GM23338 (cell line): ENCODE measurements at regions not wholly inside any gene's neighbourhood (a gene's known extent, or its start where the extent isn't known, plus 50 kb on each side); places are given as distances from the start of the nearest gene placed in this dataset.

ENCODE experiments used
- ATAC-seq: fragments of 200-7000 bp; cut with Tn5 transposase; 3 replicates; pipeline ENCODE4 v1.9.1; 2020
- DNase-seq: peaks from one replicate; pipeline ENCODE4 v3.0.0-alpha.2; 2015; ENCODE audit warnings: low spot score
- H2AFZ ChIP-seq: fragments of 200-600 bp; sonication (generic); 2 replicates; pipeline ENCODE4 v1.8.0; 2016; ENCODE audit warnings: antibody characterized with exemption, mild to moderate bottlenecking, moderate library complexity
- H3F3A ChIP-seq: fragments of 200-600 bp; sonication (generic); replicated peaks from 2 replicates; pipeline ENCODE4 v1.8.0; 2017; ENCODE audit warnings: antibody characterized with exemption, mixed run types, low read depth
- H3K27ac ChIP-seq: fragments of 200-600 bp; sonication (generic); 2 replicates; pipeline ENCODE4 v1.6.1; 2016; ENCODE audit warnings: low read depth
- H3K27me3 ChIP-seq: fragments of 200-600 bp; sonication (generic); 2 replicates; pipeline ENCODE4 v1.8.0; 2016; ENCODE audit warnings: mild to moderate bottlenecking, mixed run types, moderate library complexity; ENCODE audit not compliant: insufficient read depth
- H3K36me3 ChIP-seq: fragments of 200-600 bp; sonication (generic); 2 replicates; pipeline ENCODE4 v1.8.0; 2016; ENCODE audit warnings: mild to moderate bottlenecking; ENCODE audit not compliant: insufficient read depth
- H3K4me1 ChIP-seq: fragments of 200-600 bp; sonication (generic); 2 replicates; pipeline ENCODE4 v1.8.0; 2016; ENCODE audit warnings: mild to moderate bottlenecking, moderate library complexity; ENCODE audit not compliant: insufficient read depth
- H3K4me2 ChIP-seq: fragments of 200-600 bp; sonication (generic); 2 replicates; pipeline ENCODE4 v1.7.1; 2017; ENCODE audit warnings: mixed run types
- H3K4me3 ChIP-seq: fragments of 200-600 bp; sonication (generic); 2 replicates; pipeline ENCODE4 v1.6.1; 2016; ENCODE audit warnings: mixed run types
- H3K79me2 ChIP-seq: fragments of 200-600 bp; sonication (generic); replicated peaks from 2 replicates; pipeline ENCODE4 v1.8.0; 2017; ENCODE audit warnings: mild to moderate bottlenecking; ENCODE audit not compliant: insufficient read depth
- H3K9me2 ChIP-seq: fragments of 200-600 bp; sonication (generic); 2 replicates; pipeline ENCODE4 v1.8.0; 2017; ENCODE audit not compliant: insufficient read depth
- H4K20me1 ChIP-seq: fragments of 200-600 bp; sonication (generic); replicated peaks from 2 replicates; pipeline ENCODE4 v1.8.0; 2017; ENCODE audit warnings: mild to moderate bottlenecking; ENCODE audit not compliant: insufficient read depth
- H3K27ac Mint-ChIP-seq: 2 replicates; pipeline ENCODE4 v1.8.0; 2020; ENCODE audit warnings: inconsistent platforms, mild to moderate bottlenecking, moderate library complexity, mixed read lengths
- H3K27me3 Mint-ChIP-seq: 3 replicates; pipeline ENCODE4 v1.8.0; 2022; ENCODE audit warnings: low read depth, mild to moderate bottlenecking, moderate library complexity, mixed read lengths, inconsistent platforms; ENCODE audit not compliant: insufficient read depth, poor library complexity
- H3K36me3 Mint-ChIP-seq: 3 replicates; pipeline ENCODE4 v1.8.0; 2021; ENCODE audit warnings: low read depth, mild to moderate bottlenecking, inconsistent platforms, moderate library complexity, mixed read lengths
- H3K4me1 Mint-ChIP-seq: 3 replicates; pipeline ENCODE4 v1.8.0; 2020; ENCODE audit warnings: mild to moderate bottlenecking, inconsistent platforms, mixed read lengths
- H3K4me3 Mint-ChIP-seq: 3 replicates; pipeline ENCODE4 v1.8.0; 2021; ENCODE audit warnings: moderate library complexity, mild to moderate bottlenecking, inconsistent platforms, mixed read lengths
- H3K9me3 Mint-ChIP-seq: 3 replicates; pipeline ENCODE4 v1.8.0; 2020; ENCODE audit warnings: moderate library complexity, mild to moderate bottlenecking, inconsistent platforms, mixed read lengths
- CREB1 ChIP-seq: fragments of 250-450 bp; sonication (Bioruptor Pico); IDR thresholded peaks from 2 replicates; pipeline ENCODE4 v1.5.0; 2020; ENCODE audit warnings: low read depth, mild to moderate bottlenecking, moderate library complexity
- EZH2 ChIP-seq: fragments of 200-600 bp; sonication (generic); IDR thresholded peaks from one replicate; pipeline ENCODE4 v1.8.0; 2017; ENCODE audit warnings: antibody characterized with exemption, mild to moderate bottlenecking, low read depth; ENCODE audit not compliant: unreplicated experiment
- EZH2phosphoT487 ChIP-seq: fragments of 200-600 bp; sonication (generic); IDR thresholded peaks from one replicate; pipeline ENCODE4 v1.8.1; 2018; ENCODE audit warnings: antibody characterized with exemption; ENCODE audit not compliant: unreplicated experiment
- JUNB ChIP-seq: IDR thresholded peaks from one replicate; pipeline ENCODE4 v1.6.1; 2016; ENCODE audit warnings: antibody characterized with exemption; ENCODE audit not compliant: unreplicated experiment
- NANOG ChIP-seq: IDR thresholded peaks from 2 replicates; pipeline ENCODE4 v1.6.1; 2016; ENCODE audit warnings: antibody characterized with exemption, borderline replicate concordance
- POLR2AphosphoS5 ChIP-seq: IDR thresholded peaks from 2 replicates; pipeline ENCODE4 v1.6.1; 2016; ENCODE audit warnings: antibody characterized with exemption, low read depth
- STAT1 ChIP-seq: IDR thresholded peaks from one replicate; pipeline ENCODE4 v1.6.1; 2016; ENCODE audit warnings: antibody characterized with exemption; ENCODE audit not compliant: unreplicated experiment
- ZNF114 ChIP-seq: fragments of 250-450 bp; sonication (Bioruptor Pico); IDR thresholded peaks from 2 replicates; pipeline ENCODE4 v1.5.0; 2020; ENCODE audit warnings: mild to moderate bottlenecking, moderate library complexity
- ZNF331 ChIP-seq: fragments of 250-450 bp; sonication (Bioruptor Pico); IDR thresholded peaks from 2 replicates; pipeline ENCODE4 v1.5.0; 2020; ENCODE audit warnings: low read depth, mild to moderate bottlenecking, moderate library complexity
- TF ChIP-seq, protein P1 (sequence below): IDR thresholded peaks from 2 replicates; pipeline ENCODE4 v1.6.1; 2016; ENCODE audit warnings: antibody characterized with exemption
- TF ChIP-seq, protein P2 (sequence below): IDR thresholded peaks from one replicate; pipeline ENCODE4 v1.6.1; 2018; ENCODE audit warnings: antibody characterized with exemption; ENCODE audit not compliant: unreplicated experiment
- TF ChIP-seq, protein P3 (sequence below), 2 experiments: fragments of 200-600 bp in 1 of 2; sonication (generic) in 1 of 2; conservative IDR thresholded peaks; 2 replicates each; pipeline versions ENCODE4 v1.5.1 to v1.6.1; 2016 to 2017; ENCODE audit warnings: antibody characterized with exemption in 2 of 2, low read depth in 2 of 2, mild to moderate bottlenecking in 2 of 2, moderate library complexity in 1 of 2
- TF ChIP-seq, protein P4 (sequence below): fragments of 250-450 bp; sonication (Bioruptor Pico); IDR thresholded peaks from 2 replicates; pipeline ENCODE4 v1.5.0; 2020; ENCODE audit warnings: mild to moderate bottlenecking, moderate library complexity

DNA sequence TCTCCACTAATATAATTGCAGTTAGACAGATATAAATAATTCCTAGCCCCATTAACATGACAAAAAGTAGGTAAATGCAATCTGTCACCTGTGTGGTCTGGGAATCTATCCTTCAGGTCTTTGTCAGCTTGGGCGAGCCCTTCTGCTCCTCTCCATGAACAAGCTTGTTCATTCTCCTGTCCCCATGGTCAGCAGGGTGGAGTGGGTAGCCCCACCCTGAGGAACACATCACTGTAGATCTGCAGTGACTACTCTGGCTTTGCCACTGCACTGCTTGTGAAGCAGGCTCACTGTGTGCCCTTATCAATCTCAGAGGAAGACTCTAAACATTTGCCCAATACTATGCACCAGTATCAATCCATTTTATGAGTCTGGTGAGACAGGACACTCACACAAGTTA, 279.0 kb downstream of the MATN1 start:
- Mint-ChIP-seq H3K36me3 (peaks cover 2% of the 10 kb centered on the region; the same call in 2 of the 3 replicates), H3K27ac (no peak overlapping the region), H3K27me3 (no peaks in the 10 kb centered on the region), H3K4me1 (no peaks in the 10 kb centered on the region), H3K9me3 (peaks cover 9% of the 10 kb centered on the region; the same call in 2 of the 3 replicates), H3K4me3 (no peak overlapping the region)
- H3K4me3 ChIP-seq: no peak overlapping the region
- H4K20me1 ChIP-seq: no peaks in the 10 kb centered on the region
- H3F3A ChIP-seq: no peaks in the 10 kb centered on the region
- TF ChIP-seq ZNF114 (CRISPR knock-in tag): no peak
- no peak for TF ChIP-seq JUNB
- TF ChIP-seq STAT1: no peak
- TF ChIP-seq EZH2phosphoT487: no peak
- TF ChIP-seq EZH2: no peak
- TF ChIP-seq ZNF331 (CRISPR knock-in tag): no peak
- TF ChIP-seq CREB1: no peak
- TF ChIP-seq, protein P1, sequence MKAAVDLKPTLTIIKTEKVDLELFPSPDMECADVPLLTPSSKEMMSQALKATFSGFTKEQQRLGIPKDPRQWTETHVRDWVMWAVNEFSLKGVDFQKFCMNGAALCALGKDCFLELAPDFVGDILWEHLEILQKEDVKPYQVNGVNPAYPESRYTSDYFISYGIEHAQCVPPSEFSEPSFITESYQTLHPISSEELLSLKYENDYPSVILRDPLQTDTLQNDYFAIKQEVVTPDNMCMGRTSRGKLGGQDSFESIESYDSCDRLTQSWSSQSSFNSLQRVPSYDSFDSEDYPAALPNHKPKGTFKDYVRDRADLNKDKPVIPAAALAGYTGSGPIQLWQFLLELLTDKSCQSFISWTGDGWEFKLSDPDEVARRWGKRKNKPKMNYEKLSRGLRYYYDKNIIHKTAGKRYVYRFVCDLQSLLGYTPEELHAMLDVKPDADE: no peak
- TF ChIP-seq, protein P2, sequence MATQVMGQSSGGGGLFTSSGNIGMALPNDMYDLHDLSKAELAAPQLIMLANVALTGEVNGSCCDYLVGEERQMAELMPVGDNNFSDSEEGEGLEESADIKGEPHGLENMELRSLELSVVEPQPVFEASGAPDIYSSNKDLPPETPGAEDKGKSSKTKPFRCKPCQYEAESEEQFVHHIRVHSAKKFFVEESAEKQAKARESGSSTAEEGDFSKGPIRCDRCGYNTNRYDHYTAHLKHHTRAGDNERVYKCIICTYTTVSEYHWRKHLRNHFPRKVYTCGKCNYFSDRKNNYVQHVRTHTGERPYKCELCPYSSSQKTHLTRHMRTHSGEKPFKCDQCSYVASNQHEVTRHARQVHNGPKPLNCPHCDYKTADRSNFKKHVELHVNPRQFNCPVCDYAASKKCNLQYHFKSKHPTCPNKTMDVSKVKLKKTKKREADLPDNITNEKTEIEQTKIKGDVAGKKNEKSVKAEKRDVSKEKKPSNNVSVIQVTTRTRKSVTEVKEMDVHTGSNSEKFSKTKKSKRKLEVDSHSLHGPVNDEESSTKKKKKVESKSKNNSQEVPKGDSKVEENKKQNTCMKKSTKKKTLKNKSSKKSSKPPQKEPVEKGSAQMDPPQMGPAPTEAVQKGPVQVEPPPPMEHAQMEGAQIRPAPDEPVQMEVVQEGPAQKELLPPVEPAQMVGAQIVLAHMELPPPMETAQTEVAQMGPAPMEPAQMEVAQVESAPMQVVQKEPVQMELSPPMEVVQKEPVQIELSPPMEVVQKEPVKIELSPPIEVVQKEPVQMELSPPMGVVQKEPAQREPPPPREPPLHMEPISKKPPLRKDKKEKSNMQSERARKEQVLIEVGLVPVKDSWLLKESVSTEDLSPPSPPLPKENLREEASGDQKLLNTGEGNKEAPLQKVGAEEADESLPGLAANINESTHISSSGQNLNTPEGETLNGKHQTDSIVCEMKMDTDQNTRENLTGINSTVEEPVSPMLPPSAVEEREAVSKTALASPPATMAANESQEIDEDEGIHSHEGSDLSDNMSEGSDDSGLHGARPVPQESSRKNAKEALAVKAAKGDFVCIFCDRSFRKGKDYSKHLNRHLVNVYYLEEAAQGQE: no peak
- TF ChIP-seq, protein P3, sequence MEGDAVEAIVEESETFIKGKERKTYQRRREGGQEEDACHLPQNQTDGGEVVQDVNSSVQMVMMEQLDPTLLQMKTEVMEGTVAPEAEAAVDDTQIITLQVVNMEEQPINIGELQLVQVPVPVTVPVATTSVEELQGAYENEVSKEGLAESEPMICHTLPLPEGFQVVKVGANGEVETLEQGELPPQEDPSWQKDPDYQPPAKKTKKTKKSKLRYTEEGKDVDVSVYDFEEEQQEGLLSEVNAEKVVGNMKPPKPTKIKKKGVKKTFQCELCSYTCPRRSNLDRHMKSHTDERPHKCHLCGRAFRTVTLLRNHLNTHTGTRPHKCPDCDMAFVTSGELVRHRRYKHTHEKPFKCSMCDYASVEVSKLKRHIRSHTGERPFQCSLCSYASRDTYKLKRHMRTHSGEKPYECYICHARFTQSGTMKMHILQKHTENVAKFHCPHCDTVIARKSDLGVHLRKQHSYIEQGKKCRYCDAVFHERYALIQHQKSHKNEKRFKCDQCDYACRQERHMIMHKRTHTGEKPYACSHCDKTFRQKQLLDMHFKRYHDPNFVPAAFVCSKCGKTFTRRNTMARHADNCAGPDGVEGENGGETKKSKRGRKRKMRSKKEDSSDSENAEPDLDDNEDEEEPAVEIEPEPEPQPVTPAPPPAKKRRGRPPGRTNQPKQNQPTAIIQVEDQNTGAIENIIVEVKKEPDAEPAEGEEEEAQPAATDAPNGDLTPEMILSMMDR (conservative IDR thresholded peaks at IDR 0.05; ENCODE audit: low read depth in 2 of 2): no peak
- TF ChIP-seq, protein P4, sequence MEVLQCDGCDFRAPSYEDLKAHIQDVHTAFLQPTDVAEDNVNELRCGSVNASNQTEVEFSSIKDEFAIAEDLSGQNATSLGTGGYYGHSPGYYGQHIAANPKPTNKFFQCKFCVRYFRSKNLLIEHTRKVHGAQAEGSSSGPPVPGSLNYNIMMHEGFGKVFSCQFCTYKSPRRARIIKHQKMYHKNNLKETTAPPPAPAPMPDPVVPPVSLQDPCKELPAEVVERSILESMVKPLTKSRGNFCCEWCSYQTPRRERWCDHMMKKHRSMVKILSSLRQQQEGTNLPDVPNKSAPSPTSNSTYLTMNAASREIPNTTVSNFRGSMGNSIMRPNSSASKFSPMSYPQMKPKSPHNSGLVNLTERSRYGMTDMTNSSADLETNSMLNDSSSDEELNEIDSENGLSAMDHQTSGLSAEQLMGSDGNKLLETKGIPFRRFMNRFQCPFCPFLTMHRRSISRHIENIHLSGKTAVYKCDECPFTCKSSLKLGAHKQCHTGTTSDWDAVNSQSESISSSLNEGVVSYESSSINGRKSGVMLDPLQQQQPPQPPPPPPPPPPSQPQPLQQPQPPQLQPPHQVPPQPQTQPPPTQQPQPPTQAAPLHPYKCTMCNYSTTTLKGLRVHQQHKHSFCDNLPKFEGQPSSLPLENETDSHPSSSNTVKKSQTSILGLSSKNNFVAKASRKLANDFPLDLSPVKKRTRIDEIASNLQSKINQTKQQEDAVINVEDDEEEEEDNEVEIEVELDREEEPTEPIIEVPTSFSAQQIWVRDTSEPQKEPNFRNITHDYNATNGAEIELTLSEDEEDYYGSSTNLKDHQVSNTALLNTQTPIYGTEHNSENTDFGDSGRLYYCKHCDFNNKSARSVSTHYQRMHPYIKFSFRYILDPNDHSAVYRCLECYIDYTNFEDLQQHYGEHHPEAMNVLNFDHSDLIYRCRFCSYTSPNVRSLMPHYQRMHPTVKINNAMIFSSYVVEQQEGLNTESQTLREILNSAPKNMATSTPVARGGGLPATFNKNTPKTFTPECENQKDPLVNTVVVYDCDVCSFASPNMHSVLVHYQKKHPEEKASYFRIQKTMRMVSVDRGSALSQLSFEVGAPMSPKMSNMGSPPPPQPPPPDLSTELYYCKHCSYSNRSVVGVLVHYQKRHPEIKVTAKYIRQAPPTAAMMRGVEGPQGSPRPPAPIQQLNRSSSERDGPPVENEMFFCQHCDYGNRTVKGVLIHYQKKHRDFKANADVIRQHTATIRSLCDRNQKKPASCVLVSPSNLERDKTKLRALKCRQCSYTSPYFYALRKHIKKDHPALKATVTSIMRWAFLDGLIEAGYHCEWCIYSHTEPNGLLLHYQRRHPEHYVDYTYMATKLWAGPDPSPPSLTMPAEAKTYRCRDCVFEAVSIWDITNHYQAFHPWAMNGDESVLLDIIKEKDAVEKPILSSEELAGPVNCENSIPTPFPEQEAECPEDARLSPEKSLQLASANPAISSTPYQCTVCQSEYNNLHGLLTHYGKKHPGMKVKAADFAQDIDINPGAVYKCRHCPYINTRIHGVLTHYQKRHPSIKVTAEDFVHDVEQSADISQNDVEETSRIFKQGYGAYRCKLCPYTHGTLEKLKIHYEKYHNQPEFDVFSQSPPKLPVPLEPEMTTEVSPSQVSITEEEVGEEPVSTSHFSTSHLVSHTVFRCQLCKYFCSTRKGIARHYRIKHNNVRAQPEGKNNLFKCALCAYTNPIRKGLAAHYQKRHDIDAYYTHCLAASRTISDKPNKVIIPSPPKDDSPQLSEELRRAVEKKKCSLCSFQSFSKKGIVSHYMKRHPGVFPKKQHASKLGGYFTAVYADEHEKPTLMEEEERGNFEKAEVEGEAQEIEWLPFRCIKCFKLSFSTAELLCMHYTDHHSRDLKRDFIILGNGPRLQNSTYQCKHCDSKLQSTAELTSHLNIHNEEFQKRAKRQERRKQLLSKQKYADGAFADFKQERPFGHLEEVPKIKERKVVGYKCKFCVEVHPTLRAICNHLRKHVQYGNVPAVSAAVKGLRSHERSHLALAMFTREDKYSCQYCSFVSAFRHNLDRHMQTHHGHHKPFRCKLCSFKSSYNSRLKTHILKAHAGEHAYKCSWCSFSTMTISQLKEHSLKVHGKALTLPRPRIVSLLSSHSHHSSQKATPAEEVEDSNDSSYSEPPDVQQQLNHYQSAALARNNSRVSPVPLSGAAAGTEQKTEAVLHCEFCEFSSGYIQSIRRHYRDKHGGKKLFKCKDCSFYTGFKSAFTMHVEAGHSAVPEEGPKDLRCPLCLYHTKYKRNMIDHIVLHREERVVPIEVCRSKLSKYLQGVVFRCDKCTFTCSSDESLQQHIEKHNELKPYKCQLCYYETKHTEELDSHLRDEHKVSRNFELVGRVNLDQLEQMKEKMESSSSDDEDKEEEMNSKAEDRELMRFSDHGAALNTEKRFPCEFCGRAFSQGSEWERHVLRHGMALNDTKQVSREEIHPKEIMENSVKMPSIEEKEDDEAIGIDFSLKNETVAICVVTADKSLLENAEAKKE (CRISPR knock-in tag): no peak
- TF ChIP-seq POLR2AphosphoS5: no peak
- TF ChIP-seq NANOG: no peak
- no peak overlapping the region for H3K4me2 ChIP-seq
- H3K36me3 ChIP-seq: no peaks in the 10 kb centered on the region
- H3K27me3 ChIP-seq: no peaks in the 10 kb centered on the region
- H3K9me2 ChIP-seq: no peaks in the 10 kb centered on the region
- H2AFZ ChIP-seq: no peak overlapping the region
- no peaks in the 10 kb centered on the region for H3K4me1 ChIP-seq
- no peaks in the 10 kb centered on the region for H3K79me2 ChIP-seq
- DNase-seq (no peak), ATAC-seq (no peak)
- H3K27ac ChIP-seq: no peak overlapping the region
